OCI-LY3 (cell line): ENCODE measurements at regions not wholly inside any gene's neighbourhood (a gene's known extent, or its start where the extent isn't known, plus 50 kb on each side); places are given as distances from the start of the nearest gene placed in this dataset.

Experiments
- H2AFZ ChIP-seq: fragments of 200-600, 300-600 bp; shearing (Covaris generic); 2 replicates; pipeline ENCODE4 v1.6.0; 2014; ENCODE audit warnings: antibody characterized with exemption, low read depth, low read length
- H3K27ac ChIP-seq: fragments of 200-600, 300-600 bp; sonication (generic); 2 replicates; pipeline ENCODE4 v1.5.1; 2014; ENCODE audit warnings: mild to moderate bottlenecking, low read length, moderate library complexity, mixed read lengths
- H3K27me3 ChIP-seq: fragments of 200-600, 300-600 bp; sonication (generic); 2 replicates; pipeline ENCODE4 v1.6.1; 2014; ENCODE audit warnings: low read depth, low read length, mixed read lengths
- H3K36me3 ChIP-seq: fragments of 200-600, 300-600 bp; sonication (generic); replicated peaks from 2 replicates; pipeline ENCODE3; 2014; ENCODE audit warnings: low read depth, low read length, mixed read lengths
- H3K4me1 ChIP-seq: fragments of 300-600, 200-600 bp; sonication (generic); 2 replicates; pipeline ENCODE4 v1.6.1; 2014; ENCODE audit warnings: low read length, mixed read lengths
- H3K4me2 ChIP-seq: fragments of 200-600, 300-600 bp; sonication (generic); 2 replicates; pipeline ENCODE4 v1.6.1; 2014; ENCODE audit warnings: low read length, mixed read lengths
- H3K4me3 ChIP-seq: fragments of 300-600, 200-600 bp; sonication (generic); 2 replicates; pipeline ENCODE4 v1.5.1; 2014; ENCODE audit warnings: antibody characterized with exemption, mild to moderate bottlenecking, low read length, moderate library complexity
- H3K79me2 ChIP-seq: fragments of 300-600, 200-600 bp; shearing (Covaris generic); 2 replicates; pipeline ENCODE4 v1.6.1; 2014; ENCODE audit warnings: mild to moderate bottlenecking, low read length, mixed read lengths
- H3K9ac ChIP-seq: fragments of 300-600, 200-600 bp; shearing (Covaris generic); 2 replicates; pipeline ENCODE4 v1.6.0; 2014; ENCODE audit warnings: mild to moderate bottlenecking, low read length, moderate library complexity
- H3K9me3 ChIP-seq: fragments of 200-600, 300-600 bp; shearing (Covaris generic); 2 replicates; pipeline ENCODE4 v1.6.1; 2014; ENCODE audit warnings: low read length, mixed read lengths; ENCODE audit not compliant: insufficient read depth
- H4K20me1 ChIP-seq: fragments of 200-600, 300-600 bp; sonication (generic); 2 replicates; pipeline ENCODE4 v1.6.1; 2016; ENCODE audit warnings: low read length, mixed read lengths; ENCODE audit not compliant: insufficient read depth
- CTCF ChIP-seq: fragments of 200-600, 300-600 bp; sonication (generic); IDR thresholded peaks from 2 replicates; pipeline ENCODE4 v1.5.1; 2014; ENCODE audit warnings: antibody characterized with exemption, low read length, low read depth
- EZH2phosphoT487 ChIP-seq: fragments of 200-600 bp; shearing (Covaris generic); IDR thresholded peaks from 2 replicates; pipeline ENCODE4 v1.6.1; 2018; ENCODE audit warnings: antibody characterized with exemption, mixed run types, low read depth

- Histone ChIP-seq H3K4me1 (no peaks in the 10 kb centered on the region), H3K9ac (no peak overlapping the region), H4K20me1 (no peaks in the 10 kb centered on the region), H3K27me3 (no peaks in the 10 kb centered on the region), H3K4me2 (no peak overlapping the region), H3K79me2 (no peaks in the 10 kb centered on the region), H3K27ac (no peak overlapping the region), H3K36me3 (no peaks in the 10 kb centered on the region), H3K4me3 (no peak overlapping the region), H2AFZ (no peak overlapping the region), H3K9me3 (no peaks in the 10 kb centered on the region)
- TF ChIP-seq CTCF = no peak
- TF ChIP-seq EZH2phosphoT487 = no peak
Observed at GRCh38 chr6:138017166-138017757, 90.0 kb downstream of the PERP start.

DNA sequence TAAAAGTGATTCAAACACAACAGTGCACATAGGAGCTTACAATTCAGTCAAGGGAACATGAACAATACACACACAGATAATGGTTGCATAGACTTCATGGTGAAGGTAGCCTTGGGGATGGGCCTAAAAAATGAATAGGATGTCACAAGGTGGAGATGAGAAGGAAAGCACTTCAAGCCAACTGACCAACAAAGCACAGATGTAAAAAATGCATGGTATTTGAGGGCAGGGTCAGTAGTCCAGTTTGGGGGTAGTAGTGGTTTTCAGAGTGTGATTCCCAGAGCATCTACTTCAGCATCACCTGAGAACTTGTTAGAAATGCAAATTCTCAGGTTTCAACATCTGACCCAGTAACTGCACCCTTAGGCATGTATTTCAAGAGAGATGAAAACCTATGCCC, 88.9 kb downstream of the PERP start:
- Histone ChIP-seq H3K4me2 (no peak overlapping the region), H4K20me1 (no peaks in the 10 kb centered on the region), H3K36me3 (no peaks in the 10 kb centered on the region), H3K27me3 (no peaks in the 10 kb centered on the region), H3K79me2 (no peaks in the 10 kb centered on the region), H3K4me3 (no peak overlapping the region), H3K9ac (no peak overlapping the region), H3K9me3 (no peaks in the 10 kb centered on the region), H2AFZ (no peak overlapping the region), H3K27ac (no peak overlapping the region), H3K4me1 (no peaks in the 10 kb centered on the region)
- TF ChIP-seq EZH2phosphoT487 (no peak), CTCF (no peak)

GRCh38 chr6:138025528-138025978, 81.7 kb downstream of the PERP start:
- no peaks in the 10 kb centered on the region for H4K20me1 ChIP-seq
- H3K4me1 ChIP-seq = no peaks in the 10 kb centered on the region
- TF ChIP-seq EZH2phosphoT487 = no peak
- no peak overlapping the region for H3K4me2 ChIP-seq
- no peak overlapping the region for H3K4me3 ChIP-seq
- H3K27me3 ChIP-seq = no peaks in the 10 kb centered on the region
- no peaks in the 10 kb centered on the region for H3K9me3 ChIP-seq
- H3K9ac ChIP-seq = no peak overlapping the region
- H3K79me2 ChIP-seq = no peaks in the 10 kb centered on the region
- H3K27ac ChIP-seq = no peak overlapping the region
- H3K36me3 ChIP-seq = no peaks in the 10 kb centered on the region
- H2AFZ ChIP-seq = no peak overlapping the region

- H3K27ac ChIP-seq = no peak overlapping the region
- no peaks in the 10 kb centered on the region for H4K20me1 ChIP-seq
- no peak overlapping the region for H3K4me2 ChIP-seq
- TF ChIP-seq CTCF (no peak), EZH2phosphoT487 (no peak)
- no peaks in the 10 kb centered on the region for H3K36me3 ChIP-seq
- no peaks in the 10 kb centered on the region for H3K27me3 ChIP-seq
- H3K4me1 ChIP-seq = no peaks in the 10 kb centered on the region
- H3K9me3 ChIP-seq = no peaks in the 10 kb centered on the region
- no peak overlapping the region for H3K9ac ChIP-seq
- no peaks in the 10 kb centered on the region for H3K79me2 ChIP-seq
- no peak overlapping the region for H3K4me3 ChIP-seq
- no peak overlapping the region for H2AFZ ChIP-seq
Observed at GRCh38 chr6:138026342-138026741, 80.9 kb downstream of the PERP start.
